Suprapubic skin (tissue), 3 donors: ENCODE measurements at regions not wholly inside any gene's neighbourhood (a gene's known extent, or its start where the extent isn't known, plus 50 kb on each side); places are given as distances from the start of the nearest gene placed in this dataset.

ENCODE experiments used
- EP300 ChIP-seq: sonication (generic); formaldehyde crosslinking; IDR thresholded peaks from one replicate; pipeline ENCODE4 v1.6.1; 2017; ENCODE audit warnings: antibody characterized with exemption
- TF ChIP-seq, protein P1 (sequence below), 2 donors: fragments of 200-600 bp in 1 of 2; fragments of 450-650 bp in 1 of 2; sonication (generic) in 1 of 2; IDR thresholded peaks; one replicate each; pipeline ENCODE4 v1.5.1; 2016 to 2019; ENCODE audit warnings: antibody characterized with exemption in 2 of 2, mild to moderate bottlenecking in 1 of 2, moderate library complexity in 1 of 2

DNA sequence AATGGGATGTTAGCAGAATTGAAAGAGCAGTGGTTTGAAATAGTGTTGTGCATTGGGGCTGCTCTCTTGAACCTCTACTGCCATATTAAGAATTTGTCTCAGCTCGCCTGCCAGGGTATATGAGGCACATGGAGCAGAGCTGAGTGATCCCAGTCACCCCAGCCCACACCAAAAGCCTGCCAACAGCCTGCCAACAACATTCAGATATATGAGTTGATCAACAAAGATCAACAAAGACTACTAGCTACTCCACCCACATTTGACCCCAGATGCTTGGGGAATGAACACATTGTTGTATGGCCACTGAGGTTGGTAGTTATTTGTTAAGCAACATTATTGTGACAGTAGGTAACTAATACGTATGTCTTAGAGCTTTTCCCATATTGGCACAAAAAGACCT, 570.9 kb upstream of the IL12A start:
- TF ChIP-seq, protein P1, sequence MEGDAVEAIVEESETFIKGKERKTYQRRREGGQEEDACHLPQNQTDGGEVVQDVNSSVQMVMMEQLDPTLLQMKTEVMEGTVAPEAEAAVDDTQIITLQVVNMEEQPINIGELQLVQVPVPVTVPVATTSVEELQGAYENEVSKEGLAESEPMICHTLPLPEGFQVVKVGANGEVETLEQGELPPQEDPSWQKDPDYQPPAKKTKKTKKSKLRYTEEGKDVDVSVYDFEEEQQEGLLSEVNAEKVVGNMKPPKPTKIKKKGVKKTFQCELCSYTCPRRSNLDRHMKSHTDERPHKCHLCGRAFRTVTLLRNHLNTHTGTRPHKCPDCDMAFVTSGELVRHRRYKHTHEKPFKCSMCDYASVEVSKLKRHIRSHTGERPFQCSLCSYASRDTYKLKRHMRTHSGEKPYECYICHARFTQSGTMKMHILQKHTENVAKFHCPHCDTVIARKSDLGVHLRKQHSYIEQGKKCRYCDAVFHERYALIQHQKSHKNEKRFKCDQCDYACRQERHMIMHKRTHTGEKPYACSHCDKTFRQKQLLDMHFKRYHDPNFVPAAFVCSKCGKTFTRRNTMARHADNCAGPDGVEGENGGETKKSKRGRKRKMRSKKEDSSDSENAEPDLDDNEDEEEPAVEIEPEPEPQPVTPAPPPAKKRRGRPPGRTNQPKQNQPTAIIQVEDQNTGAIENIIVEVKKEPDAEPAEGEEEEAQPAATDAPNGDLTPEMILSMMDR (IDR thresholded peaks at IDR 0.05), result no peak
- TF ChIP-seq EP300, result no peak
